ENCODE measurements at regions not wholly inside any gene's neighbourhood (a gene's known extent, or its start where the extent isn't known, plus 50 kb on each side); places are given as distances from the start of the nearest gene placed in this dataset.
"Not testable (repeated sequence)": the region's sequence is repeated elsewhere in the genome, so short reads cannot be mapped to it uniquely, and the experiment has no call there.

DNA sequence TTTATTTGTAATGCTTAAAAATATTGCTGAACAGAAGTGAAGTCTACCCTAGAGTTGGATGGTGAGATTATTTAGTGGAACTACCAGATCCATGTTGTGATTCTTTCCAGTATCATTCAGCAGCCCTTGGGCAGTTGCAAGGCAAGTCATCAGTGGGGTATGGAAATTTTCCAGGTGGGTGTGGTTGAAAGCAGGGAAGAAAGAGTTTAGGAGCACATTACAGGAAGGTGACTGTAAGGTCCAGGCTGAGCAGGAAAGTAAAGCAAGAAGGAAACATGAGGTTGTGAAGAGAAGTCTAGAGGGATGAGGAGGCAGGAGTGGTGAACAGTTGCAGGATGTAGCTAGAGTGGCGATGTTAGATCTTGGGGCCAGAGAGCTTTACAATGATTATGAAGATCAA is 178.0 kb upstream of the ROPN1B start:
- not testable (repeated sequence) for H3K36me3 ChIP-seq (ENCODE audit: control insufficient read depth, insufficient read depth, low read length); H3K4me3 ChIP-seq (ENCODE audit: low read depth, low read length); DNase-seq (ENCODE audit: low read depth); H3K27me3 ChIP-seq (ENCODE audit: control insufficient read depth, insufficient read depth, low read length)

DNA sequence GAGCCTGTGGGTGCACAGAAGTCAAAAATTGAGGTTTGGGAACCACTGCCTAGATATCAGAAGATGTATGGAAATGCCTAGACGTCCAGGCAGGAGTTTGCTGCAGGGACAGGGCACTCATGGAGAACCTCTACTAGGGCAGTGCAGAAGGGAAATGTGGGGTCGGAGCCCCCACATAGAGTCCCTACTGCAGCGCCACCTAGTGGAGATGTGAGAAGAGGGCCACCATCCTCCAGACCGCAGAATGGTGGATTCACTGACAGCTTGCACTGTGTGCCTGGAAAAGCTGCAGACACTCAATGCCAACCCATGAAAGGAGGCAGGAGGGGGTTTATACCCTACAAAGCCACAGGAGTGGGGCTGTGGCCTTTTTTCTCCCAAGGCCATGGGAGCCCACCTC is 159.0 kb upstream of the ROPN1B start:
- H3K4me3 ChIP-seq (ENCODE audit: low read depth, low read length); DNase-seq (ENCODE audit: low read depth); H3K27me3 ChIP-seq (ENCODE audit: control insufficient read depth, insufficient read depth, low read length); H3K36me3 ChIP-seq (ENCODE audit: control insufficient read depth, insufficient read depth, low read length): not testable (repeated sequence)

GRCh38 chr3:125822175-125822574 is 146.8 kb upstream of the ROPN1B start:
- H3K36me3 ChIP-seq (ENCODE audit: control insufficient read depth, insufficient read depth, low read length); H3K4me3 ChIP-seq (ENCODE audit: low read depth, low read length); H3K27me3 ChIP-seq (ENCODE audit: control insufficient read depth, insufficient read depth, low read length): not testable (repeated sequence)
- peak; percentile 9 for DNase-seq (ENCODE audit: low read depth)

GRCh38 chr3:125831005-125831750 is 137.8 kb upstream of the ROPN1B start:
- not testable (repeated sequence) for DNase-seq (ENCODE audit: low read depth); H3K4me3 ChIP-seq (ENCODE audit: low read depth, low read length); H3K27me3 ChIP-seq (ENCODE audit: control insufficient read depth, insufficient read depth, low read length); H3K36me3 ChIP-seq (ENCODE audit: control insufficient read depth, insufficient read depth, low read length)

- not testable (repeated sequence) for H3K36me3 ChIP-seq (ENCODE audit: control insufficient read depth, insufficient read depth, low read length); H3K27me3 ChIP-seq (ENCODE audit: control insufficient read depth, insufficient read depth, low read length); DNase-seq (ENCODE audit: low read depth); H3K4me3 ChIP-seq (ENCODE audit: low read depth, low read length)
Measured at GRCh38 chr3:125835562-125835961, 133.4 kb upstream of the ROPN1B start.

DNA sequence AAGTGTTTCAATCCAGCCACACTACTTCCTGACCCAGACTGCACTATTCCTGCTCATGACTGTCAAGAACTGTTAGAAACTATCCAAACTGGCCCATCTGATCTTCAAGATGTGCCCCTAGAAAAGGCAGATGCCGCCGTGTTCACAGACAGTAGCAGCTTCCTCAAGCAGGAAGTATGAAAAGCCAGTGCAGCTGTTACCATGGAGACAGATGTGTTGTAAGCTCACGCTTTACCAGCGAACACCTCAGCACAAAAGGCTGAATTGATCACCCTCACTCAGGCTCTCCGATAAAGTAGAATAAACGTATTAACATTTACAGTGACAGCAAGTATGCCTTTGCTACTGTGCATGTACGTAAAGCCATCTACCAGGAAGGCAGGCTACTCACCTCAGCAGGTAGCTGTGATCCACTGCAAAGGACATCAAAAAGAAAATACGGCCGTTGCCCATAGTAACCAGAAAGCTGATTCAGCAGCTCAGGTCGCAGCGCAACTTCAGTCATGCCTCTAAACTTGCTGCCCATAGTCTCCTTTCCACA is 132.9 kb upstream of the ROPN1B start:
- not testable (repeated sequence) for H3K4me3 ChIP-seq (ENCODE audit: low read depth, low read length); H3K27me3 ChIP-seq (ENCODE audit: control insufficient read depth, insufficient read depth, low read length); H3K36me3 ChIP-seq (ENCODE audit: control insufficient read depth, insufficient read depth, low read length)
- peak; percentile 10 for DNase-seq (ENCODE audit: low read depth)

- DNase-seq (ENCODE audit: low read depth) = not testable (repeated sequence)
Measured at GRCh38 chr3:125836786-125837185, 132.2 kb upstream of the ROPN1B start.

GRCh38 chr3:125838857-125839256 is 130.1 kb upstream of the ROPN1B start:
- H3K4me3 ChIP-seq (ENCODE audit: low read depth, low read length); H3K36me3 ChIP-seq (ENCODE audit: control insufficient read depth, insufficient read depth, low read length); DNase-seq (ENCODE audit: low read depth); H3K27me3 ChIP-seq (ENCODE audit: control insufficient read depth, insufficient read depth, low read length): not testable (repeated sequence)

More at GRCh38 chr3:125836786-125837185, 132.2 kb upstream of the ROPN1B start:
- H3K36me3 ChIP-seq (ENCODE audit: control insufficient read depth, insufficient read depth, low read length); H3K27me3 ChIP-seq (ENCODE audit: control insufficient read depth, insufficient read depth, low read length); H3K4me3 ChIP-seq (ENCODE audit: low read depth, low read length): not testable (repeated sequence)

DNA sequence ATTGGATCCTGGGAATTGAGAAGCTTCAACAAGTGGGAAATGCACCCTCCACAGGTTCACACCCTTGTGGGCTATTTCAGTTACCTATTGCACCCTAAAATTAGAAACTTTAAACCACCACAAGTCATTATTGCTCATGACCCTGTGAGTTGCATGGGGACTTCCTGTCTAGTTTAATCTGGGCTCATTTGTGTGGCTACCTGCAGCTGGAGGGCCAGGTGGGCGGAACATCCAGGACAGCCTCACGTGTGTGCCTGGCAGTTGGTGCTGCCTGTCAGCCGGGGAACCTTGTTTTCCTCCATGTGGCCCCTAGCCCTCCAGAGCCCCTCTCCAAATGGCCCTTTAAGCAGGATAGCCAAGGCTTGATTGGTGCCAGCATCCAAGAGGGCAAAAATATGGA is 128.5 kb upstream of the ROPN1B start:
- H3K27me3 ChIP-seq (ENCODE audit: control insufficient read depth, insufficient read depth, low read length); DNase-seq (ENCODE audit: low read depth); H3K4me3 ChIP-seq (ENCODE audit: low read depth, low read length); H3K36me3 ChIP-seq (ENCODE audit: control insufficient read depth, insufficient read depth, low read length): not testable (repeated sequence)

DNA sequence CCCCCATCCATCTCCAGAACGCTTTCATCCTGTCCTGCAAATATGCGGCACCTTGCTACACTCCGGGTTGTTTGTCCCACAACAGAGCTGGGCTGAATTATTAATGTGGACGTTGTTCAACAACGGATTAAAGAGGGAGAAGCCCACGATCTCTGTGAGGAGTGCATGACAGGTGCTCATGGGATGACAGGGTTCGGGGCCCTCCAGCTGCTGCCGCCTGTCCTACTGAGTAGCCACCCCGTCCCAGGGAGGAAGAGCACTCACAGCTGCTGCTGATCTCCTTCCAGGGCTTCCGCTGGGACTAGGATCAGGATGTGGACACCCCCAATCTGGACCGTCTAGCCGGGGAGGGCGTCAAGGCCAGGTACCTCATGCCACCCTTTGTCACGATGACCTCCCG is 121.0 kb upstream of the ROPN1B start:
- H3K36me3 ChIP-seq (ENCODE audit: control insufficient read depth, insufficient read depth, low read length); H3K27me3 ChIP-seq (ENCODE audit: control insufficient read depth, insufficient read depth, low read length); H3K4me3 ChIP-seq (ENCODE audit: low read depth, low read length); DNase-seq (ENCODE audit: low read depth): not testable (repeated sequence)

DNA sequence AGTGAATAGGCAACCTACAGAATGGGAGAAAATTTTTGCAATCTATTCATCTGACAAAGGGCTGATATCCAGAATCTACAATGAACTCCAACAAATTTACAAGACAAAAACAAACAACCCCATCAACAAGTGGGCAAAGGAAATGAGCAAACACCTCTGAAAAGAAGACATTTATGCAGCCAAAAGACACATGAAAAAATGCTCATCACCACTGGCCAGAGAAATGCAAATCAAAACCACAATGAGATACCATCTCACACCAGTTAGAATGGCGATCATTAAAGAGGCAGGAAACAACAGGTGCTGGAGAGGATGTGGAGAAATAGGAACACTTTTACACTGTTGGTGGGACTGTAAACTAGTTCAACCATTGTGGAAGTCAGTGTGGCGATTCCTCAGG is 114.0 kb upstream of the ROPN1B start:
- not testable (repeated sequence) for H3K27me3 ChIP-seq (ENCODE audit: control insufficient read depth, insufficient read depth, low read length); DNase-seq (ENCODE audit: low read depth); H3K4me3 ChIP-seq (ENCODE audit: low read depth, low read length); H3K36me3 ChIP-seq (ENCODE audit: control insufficient read depth, insufficient read depth, low read length)

- not testable (repeated sequence) for DNase-seq (ENCODE audit: low read depth); H3K4me3 ChIP-seq (ENCODE audit: low read depth, low read length); H3K36me3 ChIP-seq (ENCODE audit: control insufficient read depth, insufficient read depth, low read length); H3K27me3 ChIP-seq (ENCODE audit: control insufficient read depth, insufficient read depth, low read length)
- peak; percentile 1 for TF ChIP-seq CTCF (IDR thresholded peaks at IDR 0.05; ENCODE audit: insufficient read depth, low read length, poor library complexity, severe bottlenecking)
Measured at GRCh38 chr3:125860547-125860946, 108.4 kb upstream of the ROPN1B start.

DNA sequence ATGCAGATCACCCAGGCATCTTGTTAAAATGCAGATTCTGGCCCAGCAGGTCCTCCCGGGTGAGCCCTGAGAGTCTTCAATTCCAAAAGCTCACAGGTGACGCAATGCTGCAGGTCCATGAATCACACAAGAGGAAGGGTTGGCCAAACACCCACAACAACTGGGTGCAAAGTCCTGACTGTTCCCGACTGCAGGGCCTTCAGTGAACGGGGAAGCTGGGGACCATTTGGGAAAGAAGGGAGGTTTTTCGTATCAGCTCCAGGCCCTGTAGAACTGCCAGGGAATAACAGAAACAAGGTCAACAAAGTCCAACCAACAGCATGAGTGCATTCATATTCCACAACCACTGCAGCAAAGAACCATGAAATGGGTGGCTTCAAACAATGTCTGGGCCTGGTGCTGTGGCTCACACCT is 106.1 kb upstream of the ROPN1B start:
- H3K27me3 ChIP-seq (ENCODE audit: control insufficient read depth, insufficient read depth, low read length); H3K36me3 ChIP-seq (ENCODE audit: control insufficient read depth, insufficient read depth, low read length); H3K4me3 ChIP-seq (ENCODE audit: low read depth, low read length); DNase-seq (ENCODE audit: low read depth): not testable (repeated sequence)

- not testable (repeated sequence) for H3K27me3 ChIP-seq (ENCODE audit: control insufficient read depth, insufficient read depth, low read length); H3K36me3 ChIP-seq (ENCODE audit: control insufficient read depth, insufficient read depth, low read length); H3K4me3 ChIP-seq (ENCODE audit: low read depth, low read length); DNase-seq (ENCODE audit: low read depth)
Measured at GRCh38 chr3:125864532-125864931, 104.4 kb upstream of the ROPN1B start.

All from kidney epithelial cell (primary cell).